Parathyroid adenoma (tissue), 2 donors: ENCODE measurements at regions not wholly inside any gene's neighbourhood (a gene's known extent, or its start where the extent isn't known, plus 50 kb on each side); places are given as distances from the start of the nearest gene placed in this dataset.

Experiments
- H2AFZ ChIP-seq: fragments of 300-600 bp; sonication (generic); one replicate; pipeline ENCODE4 v1.7.0; 2017; ENCODE audit warnings: antibody characterized with exemption, mild to moderate bottlenecking
- H3K27ac ChIP-seq: fragments of 300-600 bp; sonication (generic); one replicate; pipeline ENCODE4 v1.7.0; 2017
- H3K27me3 ChIP-seq: fragments of 300-600 bp; sonication (generic); one replicate; pipeline ENCODE4 v1.7.0; 2017; ENCODE audit warnings: low read length; ENCODE audit not compliant: control insufficient read depth, insufficient read depth
- H3K36me3 ChIP-seq: fragments of 300-600 bp; sonication (generic); one replicate; pipeline ENCODE4 v1.7.0; 2017; ENCODE audit warnings: low read length; ENCODE audit not compliant: control insufficient read depth, insufficient read depth
- H3K4me1 ChIP-seq: fragments of 300-600 bp; sonication (generic); one replicate; pipeline ENCODE4 v1.7.0; 2017; ENCODE audit warnings: control low read depth
- H3K4me2 ChIP-seq: fragments of 300-600 bp; sonication (generic); one replicate; pipeline ENCODE4 v1.7.0; 2017; ENCODE audit warnings: low read length
- H3K4me3 ChIP-seq: fragments of 300-600 bp; sonication (generic); one replicate; pipeline ENCODE4 v1.7.0; 2017; ENCODE audit warnings: low read depth, low read length
- H3K79me2 ChIP-seq: fragments of 300-600 bp; sonication (generic); one replicate; pipeline ENCODE4 v1.7.0; 2017; ENCODE audit warnings: control low read depth
- H3K9ac ChIP-seq: fragments of 300-600 bp; sonication (generic); one replicate; pipeline ENCODE4 v1.7.0; 2017; ENCODE audit warnings: mild to moderate bottlenecking
- H3K9me3 ChIP-seq: fragments of 300-600 bp; sonication (generic); one replicate; pipeline ENCODE4 v1.7.0; 2017; ENCODE audit warnings: low read length; ENCODE audit not compliant: control insufficient read depth
- CTCF ChIP-seq: fragments of 300-600 bp; sonication (generic); IDR thresholded peaks from one replicate; pipeline ENCODE4 v1.7.0; 2017; ENCODE audit warnings: antibody characterized with exemption, mild to moderate bottlenecking
- donor health status: primary hyperparathyroidism.

- no peak overlapping the region for H2AFZ ChIP-seq
- no peaks in the 10 kb centered on the region for H3K79me2 ChIP-seq
- H3K27me3 ChIP-seq: no peaks in the 10 kb centered on the region
- no peaks in the 10 kb centered on the region for H3K36me3 ChIP-seq
- H3K4me1 ChIP-seq: no peaks in the 10 kb centered on the region
- no peak overlapping the region for H3K27ac ChIP-seq
- no peak overlapping the region for H3K4me2 ChIP-seq
- TF ChIP-seq CTCF: no peak
- H3K9me3 ChIP-seq: no peaks in the 10 kb centered on the region
- H3K9ac ChIP-seq: no peak overlapping the region
- no peak overlapping the region for H3K4me3 ChIP-seq
Observed at GRCh38 chr4:114364857-114365256, 233.8 kb upstream of the UGT8 start.

- no peak overlapping the region for H3K4me3 ChIP-seq
- no peaks in the 10 kb centered on the region for H3K4me1 ChIP-seq
- no peak overlapping the region for H2AFZ ChIP-seq
- no peaks in the 10 kb centered on the region for H3K9me3 ChIP-seq
- H3K27ac ChIP-seq: no peak overlapping the region
- no peaks in the 10 kb centered on the region for H3K36me3 ChIP-seq
- no peaks in the 10 kb centered on the region for H3K27me3 ChIP-seq
- H3K79me2 ChIP-seq: no peaks in the 10 kb centered on the region
- H3K9ac ChIP-seq: no peak overlapping the region
- no peak for TF ChIP-seq CTCF
- no peak overlapping the region for H3K4me2 ChIP-seq
Observed at GRCh38 chr4:114365591-114365990, 233.0 kb upstream of the UGT8 start.

GRCh38 chr4:114366368-114366767, 232.2 kb upstream of the UGT8 start:
- H3K27ac ChIP-seq: no peak overlapping the region
- no peak overlapping the region for H3K4me2 ChIP-seq
- no peaks in the 10 kb centered on the region for H3K36me3 ChIP-seq
- H3K27me3 ChIP-seq: no peaks in the 10 kb centered on the region
- no peaks in the 10 kb centered on the region for H3K4me1 ChIP-seq
- no peaks in the 10 kb centered on the region for H3K79me2 ChIP-seq
- TF ChIP-seq CTCF: no peak
- no peak overlapping the region for H3K4me3 ChIP-seq
- H3K9ac ChIP-seq: no peak overlapping the region
- no peaks in the 10 kb centered on the region for H3K9me3 ChIP-seq
- no peak overlapping the region for H2AFZ ChIP-seq

GRCh38 chr4:114368751-114369150, 229.9 kb upstream of the UGT8 start:
- no peak overlapping the region for H3K4me3 ChIP-seq
- no peak overlapping the region for H3K9ac ChIP-seq
- no peak overlapping the region for H3K4me2 ChIP-seq
- H3K27me3 ChIP-seq: no peaks in the 10 kb centered on the region
- no peaks in the 10 kb centered on the region for H3K4me1 ChIP-seq
- no peak overlapping the region for H3K27ac ChIP-seq
- H3K79me2 ChIP-seq: no peaks in the 10 kb centered on the region
- no peak overlapping the region for H2AFZ ChIP-seq
- no peaks in the 10 kb centered on the region for H3K9me3 ChIP-seq
- no peak for TF ChIP-seq CTCF
- H3K36me3 ChIP-seq: no peaks in the 10 kb centered on the region

GRCh38 chr4:114373508-114373907, 225.1 kb upstream of the UGT8 start:
- Histone ChIP-seq H3K79me2 (no peaks in the 10 kb centered on the region), H3K27me3 (no peaks in the 10 kb centered on the region), H3K27ac (no peak overlapping the region), H3K36me3 (no peaks in the 10 kb centered on the region), H3K4me1 (no peaks in the 10 kb centered on the region), H3K9ac (no peak overlapping the region), H3K4me2 (no peak overlapping the region), H3K4me3 (no peak overlapping the region), H3K9me3 (no peaks in the 10 kb centered on the region), H2AFZ (no peak overlapping the region)
- TF ChIP-seq CTCF: no peak
